Superior temporal gyrus (tissue), 1 donor: ENCODE measurements at regions not wholly inside any gene's neighbourhood (a gene's known extent, or its start where the extent isn't known, plus 50 kb on each side); places are given as distances from the start of the nearest gene placed in this dataset.

Experiments
- DNase-seq: peaks from one replicate; pipeline ENCODE4 v3.0.0-alpha.2; 2016; ENCODE audit errors: extremely low spot score

GRCh38 chr12:58139894-58140293, 198.5 kb downstream of the ATP23 start:
- DNase-seq: no peak

- no peak for DNase-seq
These were observed 199.0 kb downstream of the ATP23 start for GRCh38 chr12:58140395-58140794.

GRCh38 chr12:58142991-58143390, 201.6 kb downstream of the ATP23 start:
- DNase-seq: no peak

DNA sequence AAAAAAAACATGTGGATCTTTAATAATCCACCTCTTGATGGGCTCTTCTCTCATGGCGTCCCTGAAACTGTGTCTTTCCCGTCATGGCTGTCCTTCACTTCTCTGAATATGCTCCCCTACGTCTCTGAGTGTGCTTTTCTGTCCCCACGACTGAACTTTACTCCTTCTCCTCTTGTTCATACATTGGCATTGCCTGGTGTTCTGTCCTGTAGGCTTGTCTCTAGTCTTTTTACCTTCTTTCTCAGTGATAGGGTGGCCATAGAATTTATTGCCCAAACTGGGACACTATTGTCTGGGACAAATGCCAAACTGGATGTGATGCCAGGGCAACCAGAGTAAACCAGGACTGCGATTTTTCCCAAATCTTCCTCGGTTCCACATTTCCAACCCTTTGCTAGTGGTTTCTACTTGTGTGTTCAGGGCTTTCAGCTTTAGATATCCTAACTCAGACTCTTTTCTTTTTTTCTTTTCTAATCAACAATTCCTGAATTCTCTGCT, 202.2 kb downstream of the ATP23 start:
- DNase-seq: no peak

- peak; percentile 48 for DNase-seq
These were observed 207.0 kb downstream of the ATP23 start for GRCh38 chr12:58148405-58148804.

- DNase-seq: no peak
These were observed 207.6 kb downstream of the ATP23 start for GRCh38 chr12:58148976-58149375.

- no peak for DNase-seq
These were observed 213.0 kb downstream of the ATP23 start for GRCh38 chr12:58154359-58154758.

- no peak for DNase-seq
These were observed 215.3 kb downstream of the ATP23 start for GRCh38 chr12:58156697-58157096.

DNA sequence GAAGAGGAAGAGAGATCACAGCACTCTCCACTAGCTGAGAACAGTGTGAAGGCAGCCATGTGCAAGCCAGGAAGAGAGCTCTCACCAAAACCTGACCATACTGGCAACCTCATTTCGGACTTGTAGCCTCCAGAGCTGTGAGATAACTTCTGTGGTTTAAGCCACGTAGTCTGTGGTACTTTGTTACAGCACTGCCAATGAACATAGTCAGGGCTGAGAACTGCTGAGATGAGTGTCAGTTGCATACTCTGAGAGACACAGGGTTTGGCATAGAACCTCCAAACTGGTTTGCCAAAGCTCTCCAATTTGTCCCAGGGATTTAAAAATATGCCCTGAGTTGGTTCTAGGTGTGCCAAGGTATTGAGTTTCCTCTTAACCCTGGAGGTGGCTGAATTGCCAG, 218.6 kb downstream of the ATP23 start:
- DNase-seq: no peak

GRCh38 chr12:58161773-58162172, 220.4 kb downstream of the ATP23 start:
- no peak for DNase-seq

DNA sequence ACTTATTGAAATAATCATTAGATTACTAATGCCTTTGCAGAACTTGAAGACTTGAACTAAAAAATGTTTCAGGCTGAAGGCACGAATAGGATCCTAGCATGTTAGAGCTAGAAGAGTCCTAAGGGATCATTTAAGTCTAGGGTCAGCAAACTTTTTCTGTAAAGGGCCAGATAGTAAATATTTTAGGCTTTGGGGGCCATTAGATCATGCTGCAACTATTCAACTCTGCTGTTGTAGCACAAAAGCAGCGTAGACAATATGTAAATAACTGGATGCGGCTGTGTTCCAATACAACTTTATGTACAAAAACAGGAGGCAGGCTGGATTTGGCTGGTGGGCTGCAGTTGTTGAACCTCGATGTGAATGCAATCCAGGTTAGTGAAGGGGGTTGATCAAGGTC, 221.7 kb downstream of the ATP23 start:
- no peak for DNase-seq

GRCh38 chr12:58166643-58167042, 225.3 kb downstream of the ATP23 start:
- DNase-seq: no peak

DNA sequence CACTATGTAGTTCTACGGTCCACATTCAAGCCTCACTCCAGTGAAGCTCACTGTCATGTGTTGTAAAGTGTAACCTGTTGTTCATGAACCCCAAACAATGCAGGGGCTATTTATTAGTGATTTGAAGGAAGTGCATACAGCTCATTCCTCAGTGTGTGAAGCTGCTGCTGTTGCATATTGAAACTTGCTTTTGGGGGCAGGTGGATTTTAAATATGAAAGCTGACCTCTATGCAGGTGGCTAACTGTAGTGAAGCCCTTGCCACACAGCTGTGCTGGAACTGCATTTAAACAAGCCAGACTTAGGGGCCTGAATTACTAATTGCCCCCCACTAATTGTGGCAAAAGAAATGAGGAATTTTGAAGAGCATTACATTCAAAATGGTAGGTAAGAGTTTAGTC, 226.3 kb downstream of the ATP23 start:
- DNase-seq: no peak

- DNase-seq: peak; percentile 62
These were observed 228.5 kb downstream of the ATP23 start for GRCh38 chr12:58169826-58170225.

DNA sequence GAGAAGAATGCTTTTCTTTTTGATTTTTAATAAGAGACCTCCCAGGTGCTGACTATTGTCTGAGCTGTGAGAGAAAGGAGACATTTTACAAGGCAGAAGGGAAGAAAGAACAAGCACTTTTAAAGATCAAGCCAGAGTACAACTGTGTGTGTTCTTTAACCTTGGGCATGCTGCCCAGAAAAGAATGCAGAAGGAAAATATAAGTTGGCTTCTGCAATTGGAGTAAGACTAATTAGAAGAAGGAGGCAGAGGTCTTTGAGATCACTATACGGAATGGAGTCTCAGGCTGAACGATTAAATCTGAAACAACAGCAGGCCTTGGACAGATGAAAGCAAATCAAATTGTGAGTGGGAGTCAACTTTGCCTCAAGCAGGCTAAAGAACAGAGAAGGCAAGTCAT, 230.5 kb downstream of the ATP23 start:
- DNase-seq: no peak

- no peak for DNase-seq
These were observed 231.2 kb downstream of the ATP23 start for GRCh38 chr12:58172433-58173073.

DNA sequence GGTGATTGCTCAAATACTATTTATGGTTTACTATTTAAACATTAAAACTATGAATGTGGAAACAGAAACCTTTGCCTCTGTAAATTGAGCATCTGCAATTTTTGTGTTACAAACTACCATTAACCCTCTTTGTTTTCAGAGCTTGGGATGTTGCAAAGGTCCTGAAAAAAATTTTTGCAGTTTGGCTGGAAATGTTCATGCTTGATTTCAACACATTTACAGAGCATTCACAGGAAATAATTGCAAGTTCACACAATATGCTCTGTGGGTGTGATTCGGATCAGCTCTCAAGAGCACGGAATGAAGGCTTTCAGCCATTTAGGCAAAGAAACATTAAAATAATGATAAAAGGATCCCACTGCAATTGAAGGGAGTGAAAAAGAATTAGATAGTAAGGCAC, 232.9 kb downstream of the ATP23 start:
- DNase-seq: no peak

GRCh38 chr12:58176296-58176869, 235.0 kb downstream of the ATP23 start:
- no peak for DNase-seq

- DNase-seq: no peak
These were observed 236.0 kb downstream of the ATP23 start for GRCh38 chr12:58177366-58177765.

DNA sequence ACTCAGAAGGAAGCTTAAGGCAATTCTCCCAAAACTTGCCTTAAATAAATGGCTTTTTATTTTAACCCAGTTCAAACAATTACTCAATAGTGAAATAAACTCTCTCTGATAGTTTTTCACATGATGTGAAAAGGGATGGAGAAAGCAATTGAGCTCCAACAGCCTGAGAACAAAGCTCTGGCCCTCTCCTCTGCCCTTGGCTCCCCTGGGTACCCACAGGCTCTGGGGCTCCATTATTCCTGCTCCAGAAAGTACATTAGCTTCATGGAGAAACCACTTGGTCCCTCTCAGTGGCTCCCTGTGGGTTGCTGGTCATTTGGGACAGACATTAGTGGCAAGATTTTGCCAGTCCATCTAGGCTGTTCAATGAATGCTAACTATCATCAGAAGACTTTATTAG, 242.8 kb downstream of the ATP23 start:
- no peak for DNase-seq

- DNase-seq: no peak
These were observed 245.0 kb downstream of the ATP23 start for GRCh38 chr12:58186401-58186800.

- DNase-seq: no peak
These were observed 245.5 kb downstream of the ATP23 start for GRCh38 chr12:58186914-58187313.

GRCh38 chr12:58189030-58189429, 247.7 kb downstream of the ATP23 start:
- no peak for DNase-seq

DNA sequence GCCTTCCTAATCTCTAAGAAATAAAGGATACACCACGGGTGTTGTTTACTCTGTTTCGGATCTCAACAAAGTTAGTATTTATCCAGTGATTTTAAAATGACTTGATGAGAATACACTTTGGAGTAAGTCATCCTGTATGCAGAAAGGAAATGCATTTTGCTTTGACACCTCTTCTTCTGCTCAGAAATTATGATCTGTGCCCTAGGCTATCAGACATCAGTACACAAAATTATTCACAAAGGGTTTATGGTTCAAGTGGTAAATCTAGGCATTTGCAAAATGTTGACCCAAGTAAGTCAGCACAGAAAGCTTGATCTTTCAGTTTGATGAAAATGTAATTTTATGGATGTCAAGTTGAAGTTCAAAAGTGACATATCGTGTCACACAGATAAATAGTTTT, 248.5 kb downstream of the ATP23 start:
- DNase-seq: no peak
